Gastroesophageal sphincter (tissue), 4 donors: ENCODE measurements at regions not wholly inside any gene's neighbourhood (a gene's known extent, or its start where the extent isn't known, plus 50 kb on each side); places are given as distances from the start of the nearest gene placed in this dataset.

Experiments used
- ATAC-seq: fragments of 150-250 bp; one replicate; pipeline ENCODE4 v1.9.1; 2016; ENCODE audit warnings: mild to moderate bottlenecking, moderate library complexity
- H3K27ac ChIP-seq, 4 donors: fragments of 200-600 bp; sonication (generic) in 3 of 4; 1 replicate in 3 of 4; 2 replicates in 1 of 4; pipeline ENCODE4 v1.5.1; 2016 to 2019
- H3K27me3 ChIP-seq: fragments of 200-600 bp; sonication (generic); one replicate; pipeline ENCODE4 v1.5.1; 2019
- H3K36me3 ChIP-seq, 2 donors: fragments of 200-600 bp; sonication (generic); one replicate each; pipeline ENCODE4 v1.5.1; 2019; ENCODE audit warnings: control low read depth in 1 of 2
- H3K4me1 ChIP-seq, 3 donors: fragments of 200-600 bp; sonication (generic); 1 replicate in 2 of 3; 2 replicates in 1 of 3; pipeline ENCODE4 v1.5.1; 2016 to 2019; ENCODE audit warnings: control low read depth in 2 of 3
- H3K4me3 ChIP-seq, 2 donors: fragments of 200-600 bp; sonication (generic); one replicate each; pipeline ENCODE4 v1.5.1; 2019; ENCODE audit warnings: mild to moderate bottlenecking in 1 of 2, moderate library complexity in 1 of 2
- H3K9me3 ChIP-seq, 3 donors: fragments of 200-600 bp; sonication (generic); one replicate each; pipeline ENCODE4 v1.5.1; 2017 to 2019; ENCODE audit warnings: control low read depth in 2 of 3
- EP300 ChIP-seq: sonication (generic); formaldehyde crosslinking; IDR thresholded peaks from one replicate; pipeline ENCODE4 v1.6.1; 2017; ENCODE audit warnings: antibody characterized with exemption, mild to moderate bottlenecking
- POLR2A ChIP-seq, 2 donors: fragments of 450-650 bp; IDR thresholded peaks; one replicate each; pipeline ENCODE4 v1.6.1; 2017; ENCODE audit warnings: antibody characterized with exemption in 2 of 2, mild to moderate bottlenecking in 2 of 2, moderate library complexity in 1 of 2
- POLR2AphosphoS5 ChIP-seq: sonication (generic); formaldehyde crosslinking; IDR thresholded peaks from one replicate; pipeline ENCODE4 v1.6.1; 2017; ENCODE audit warnings: antibody characterized with exemption
- WGBS, 2 donors: methylation state at CpG; one replicate each; pipeline ENCODE4 v1.1.5; 2018; ENCODE audit warnings: low coverage in 1 of 2; 5-methylcytosine and 5-hydroxymethylcytosine counted together
- TF ChIP-seq, protein P1 (sequence below), 4 experiments: fragments of 200-600 bp in 2 of 4; fragments of 450-650 bp in 2 of 4; sonication (generic) in 1 of 4; IDR thresholded peaks; one replicate each; pipeline ENCODE4 v1.5.1; 2017 to 2019; ENCODE audit warnings: antibody characterized with exemption in 4 of 4, mild to moderate bottlenecking in 2 of 4, moderate library complexity in 2 of 4

- Histone ChIP-seq H3K36me3 (no peaks in the 10 kb centered on the region), H3K9me3 (peaks cover 0 to 11% (median 0%) of the 10 kb centered on the region in 3 donors), H3K4me3 (no peak overlapping the region), H3K4me1 (no peaks in the 10 kb centered on the region), H3K27me3 (no peaks in the 10 kb centered on the region), H3K27ac (no peak overlapping the region)
- ATAC-seq, result no peak
- WGBS, 2 donors, result 85 to 93% methylated on average over 2 to 8 of the region's 8 CpGs
- TF ChIP-seq POLR2AphosphoS5, result no peak
- no peak for TF ChIP-seq EP300
- no peak for TF ChIP-seq POLR2A (IDR thresholded peaks at IDR 0.05)
Measured at GRCh38 chr1:193931356-193931755, 744.9 kb upstream of the B3GALT2 start.

DNA sequence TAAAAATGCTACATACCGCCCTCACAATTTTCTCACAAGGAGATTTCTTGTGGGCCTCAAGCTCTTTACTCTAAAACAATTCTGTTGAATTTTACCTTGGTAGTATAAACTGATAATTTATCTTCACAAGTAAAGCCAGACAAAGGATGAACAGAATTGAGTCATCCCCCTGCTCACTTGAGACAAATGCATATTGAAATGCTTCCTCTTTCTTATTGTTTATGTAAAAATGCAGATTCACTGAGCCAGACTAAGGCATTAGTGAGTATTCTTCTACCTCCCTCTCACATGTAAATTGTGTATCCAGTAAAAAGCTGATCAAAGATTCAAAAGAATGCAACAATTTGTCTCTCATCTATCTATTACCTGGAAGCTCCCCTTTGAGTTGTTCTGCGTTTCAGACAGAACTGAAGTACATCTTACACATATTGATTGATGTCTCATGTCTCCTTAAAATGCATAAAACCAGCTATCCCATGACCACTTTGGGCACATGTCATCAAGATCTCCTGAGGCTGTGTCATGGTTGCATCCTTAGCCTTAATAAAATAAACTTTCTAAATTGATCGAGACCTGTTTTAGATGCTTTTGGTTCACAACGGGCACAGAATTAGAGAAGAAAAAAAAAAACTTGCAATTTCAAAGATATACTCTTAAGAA lies 743.1 kb upstream of the B3GALT2 start:
- H3K36me3 ChIP-seq, result no peaks in the 10 kb centered on the region
- peaks cover 0 to 11% (median 0%) of the 10 kb centered on the region in 3 donors for H3K9me3 ChIP-seq
- no peak for ATAC-seq
- no peaks in the 10 kb centered on the region for H3K4me1 ChIP-seq
- no peak overlapping the region for H3K4me3 ChIP-seq
- no peak overlapping the region for H3K27ac ChIP-seq
- WGBS, 2 donors, result 61 to 65% methylated on average over 4 of the region's 4 CpGs
- H3K27me3 ChIP-seq, result no peaks in the 10 kb centered on the region
- TF ChIP-seq POLR2AphosphoS5 (no peak), EP300 (no peak), POLR2A (IDR thresholded peaks at IDR 0.05) (no peak)
- TF ChIP-seq, protein P1, sequence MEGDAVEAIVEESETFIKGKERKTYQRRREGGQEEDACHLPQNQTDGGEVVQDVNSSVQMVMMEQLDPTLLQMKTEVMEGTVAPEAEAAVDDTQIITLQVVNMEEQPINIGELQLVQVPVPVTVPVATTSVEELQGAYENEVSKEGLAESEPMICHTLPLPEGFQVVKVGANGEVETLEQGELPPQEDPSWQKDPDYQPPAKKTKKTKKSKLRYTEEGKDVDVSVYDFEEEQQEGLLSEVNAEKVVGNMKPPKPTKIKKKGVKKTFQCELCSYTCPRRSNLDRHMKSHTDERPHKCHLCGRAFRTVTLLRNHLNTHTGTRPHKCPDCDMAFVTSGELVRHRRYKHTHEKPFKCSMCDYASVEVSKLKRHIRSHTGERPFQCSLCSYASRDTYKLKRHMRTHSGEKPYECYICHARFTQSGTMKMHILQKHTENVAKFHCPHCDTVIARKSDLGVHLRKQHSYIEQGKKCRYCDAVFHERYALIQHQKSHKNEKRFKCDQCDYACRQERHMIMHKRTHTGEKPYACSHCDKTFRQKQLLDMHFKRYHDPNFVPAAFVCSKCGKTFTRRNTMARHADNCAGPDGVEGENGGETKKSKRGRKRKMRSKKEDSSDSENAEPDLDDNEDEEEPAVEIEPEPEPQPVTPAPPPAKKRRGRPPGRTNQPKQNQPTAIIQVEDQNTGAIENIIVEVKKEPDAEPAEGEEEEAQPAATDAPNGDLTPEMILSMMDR (IDR thresholded peaks at IDR 0.05), result no peak

- H3K27me3 ChIP-seq, result no peaks in the 10 kb centered on the region
- H3K36me3 ChIP-seq, result no peaks in the 10 kb centered on the region
- no peak overlapping the region for H3K27ac ChIP-seq
- H3K9me3 ChIP-seq, result peaks cover 0 to 11% (median 0%) of the 10 kb centered on the region in 3 donors
- no peak overlapping the region for H3K4me3 ChIP-seq
- ATAC-seq, result no peak
- TF ChIP-seq POLR2A (IDR thresholded peaks at IDR 0.05) (no peak), POLR2AphosphoS5 (no peak)
- H3K4me1 ChIP-seq, result no peaks in the 10 kb centered on the region
- 52% methylated on average over 4 of the region's 4 CpGs; no CpG with 5 or more reads in 1 of the 2 donors for WGBS, 2 donors
Measured at GRCh38 chr1:193927550-193927949, 741.1 kb upstream of the B3GALT2 start.

DNA sequence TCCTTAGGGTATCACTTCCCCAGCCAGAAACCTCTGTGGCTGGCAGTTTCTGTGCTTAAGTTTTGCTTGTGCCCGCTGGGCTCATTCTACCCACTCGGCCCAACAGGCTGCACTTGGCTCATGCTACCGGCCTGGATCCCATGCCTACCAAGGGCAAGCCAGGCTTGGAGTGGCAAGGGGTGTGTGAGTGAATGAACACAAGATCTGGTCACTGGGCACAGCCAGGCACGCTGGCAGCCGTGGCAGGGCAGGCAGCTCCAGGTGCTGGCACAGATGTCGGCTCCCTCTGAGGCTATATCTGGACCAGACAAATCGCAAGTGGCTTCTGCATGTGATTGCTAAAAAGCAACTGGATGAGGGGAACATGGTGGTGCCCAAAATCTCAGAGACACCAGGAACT lies 740.5 kb upstream of the B3GALT2 start:
- WGBS, 2 donors, result 83% methylated on average over 3 of the region's 7 CpGs; no CpG with 5 or more reads in 1 of the 2 donors
- no peak for TF ChIP-seq POLR2A (IDR thresholded peaks at IDR 0.05)
- no peak for TF ChIP-seq POLR2AphosphoS5

GRCh38 chr1:193919827-193920226 lies 733.4 kb upstream of the B3GALT2 start:
- ATAC-seq, result no peak
- Histone ChIP-seq H3K27me3 (no peaks in the 10 kb centered on the region), H3K4me3 (no peak overlapping the region), H3K9me3 (no peaks in the 10 kb centered on the region), H3K27ac (no peak overlapping the region), H3K36me3 (no peaks in the 10 kb centered on the region), H3K4me1 (no peaks in the 10 kb centered on the region)
- WGBS, 2 donors, result 80 to 100% methylated on average over 1 of the region's 1 CpG
- TF ChIP-seq POLR2A (IDR thresholded peaks at IDR 0.05) (no peak), EP300 (no peak), POLR2AphosphoS5 (no peak)
- TF ChIP-seq, protein P1 (IDR thresholded peaks at IDR 0.05), result no peak

More for the DNA sequence above, 740.5 kb upstream of the B3GALT2 start:
- Histone ChIP-seq H3K36me3 (no peaks in the 10 kb centered on the region), H3K9me3 (peaks cover 0 to 11% (median 0%) of the 10 kb centered on the region in 3 donors), H3K4me3 (no peak overlapping the region), H3K27ac (no peak overlapping the region), H3K4me1 (no peaks in the 10 kb centered on the region), H3K27me3 (no peaks in the 10 kb centered on the region)
- ATAC-seq, result no peak

GRCh38 chr1:193916452-193916851 lies 730.0 kb upstream of the B3GALT2 start:
- TF ChIP-seq POLR2A (IDR thresholded peaks at IDR 0.05) (no peak), EP300 (no peak), POLR2AphosphoS5 (no peak)
- TF ChIP-seq, protein P1 (IDR thresholded peaks at IDR 0.05), result no peak
- 89 to 100% methylated on average over 1 of the region's 1 CpG for WGBS, 2 donors
- Histone ChIP-seq H3K4me1 (no peaks in the 10 kb centered on the region), H3K4me3 (no peak overlapping the region), H3K9me3 (no peaks in the 10 kb centered on the region), H3K27ac (no peak overlapping the region), H3K27me3 (no peaks in the 10 kb centered on the region), H3K36me3 (no peaks in the 10 kb centered on the region)
- no peak for ATAC-seq
